ENCODE measurements at regions not wholly inside any gene's neighbourhood (a gene's known extent, or its start where the extent isn't known, plus 50 kb on each side); places are given as distances from the start of the nearest gene placed in this dataset.

DNA sequence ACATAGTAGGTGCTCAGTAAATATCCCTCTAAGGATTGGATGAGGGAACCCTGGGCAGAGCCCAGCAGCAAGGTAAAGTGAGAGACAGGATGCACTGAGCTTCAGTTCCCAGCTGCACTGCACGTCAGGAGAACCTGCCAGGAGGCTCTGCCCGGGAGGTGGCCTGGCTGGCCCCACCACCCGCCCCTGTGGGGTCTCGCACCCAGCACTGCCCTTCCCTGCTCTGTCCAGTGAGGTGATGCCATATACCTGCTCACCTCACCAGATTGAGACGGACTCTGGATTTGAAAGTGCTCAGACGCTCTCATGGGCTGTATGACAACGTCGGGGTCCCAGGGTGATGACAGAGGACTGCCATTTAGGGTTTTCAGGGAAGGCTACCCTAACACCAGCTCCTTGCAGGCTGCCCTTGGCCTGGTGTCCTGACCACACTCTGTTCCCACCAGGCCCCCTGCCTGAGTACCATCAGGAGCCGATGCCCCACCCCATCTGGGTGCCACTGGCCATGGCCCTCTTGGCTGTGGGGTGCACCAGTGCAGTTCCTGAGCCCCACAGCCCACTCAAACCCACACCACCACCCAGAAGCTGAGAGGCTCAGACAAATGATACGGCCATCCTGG is 61.7 kb upstream of the FGF3 start:
- no peak for TF ChIP-seq RNF2 (IDR thresholded peaks at IDR 0.05; ENCODE audit: borderline replicate concordance, low read depth)
- TF ChIP-seq ZFP36 (IDR thresholded peaks at IDR 0.05; ENCODE audit: borderline replicate concordance, partially characterized antibody) = no peak

Data from A549 (cell line).